Smooth muscle cell (in vitro differentiated cells): ENCODE measurements at regions not wholly inside any gene's neighbourhood (a gene's known extent, or its start where the extent isn't known, plus 50 kb on each side); places are given as distances from the start of the nearest gene placed in this dataset.

Experiments
- DNase-seq: peaks from one replicate; lab custom pipeline; 2025; ENCODE audit not compliant: unreplicated experiment; lab: John Stamatoyannopoulos, UW
- H2AFZ ChIP-seq: fragments of 200-600 bp; sonication (generic); 2 replicates; pipeline ENCODE4 v1.6.0; 2016; ENCODE audit warnings: antibody characterized with exemption, low read depth, mild to moderate bottlenecking
- H3F3A ChIP-seq: fragments of 200-600 bp; sonication (generic); 2 replicates; pipeline ENCODE4 v1.6.0; 2017; ENCODE audit warnings: antibody characterized with exemption, low read depth
- H3K27ac ChIP-seq: fragments of 200-600 bp; sonication (generic); 2 replicates; pipeline ENCODE4 v1.5.1; 2016; ENCODE audit warnings: low read depth, mild to moderate bottlenecking
- H3K27me3 ChIP-seq: fragments of 200-600 bp; sonication (generic); 2 replicates; pipeline ENCODE4 v1.6.1; 2016; ENCODE audit warnings: low read depth, mild to moderate bottlenecking
- H3K36me3 ChIP-seq: fragments of 200-600 bp; sonication (generic); 2 replicates; pipeline ENCODE4 v1.5.1; 2016; ENCODE audit warnings: low read depth
- H3K4me1 ChIP-seq: fragments of 200-600 bp; sonication (generic); 2 replicates; pipeline ENCODE4 v1.5.1; 2016; ENCODE audit warnings: low read depth
- H3K4me2 ChIP-seq: fragments of 200-600 bp; sonication (generic); 2 replicates; pipeline ENCODE4 v1.6.0; 2016; ENCODE audit warnings: mild to moderate bottlenecking
- H3K4me3 ChIP-seq: fragments of 200-600 bp; sonication (generic); 2 replicates; pipeline ENCODE4 v1.5.1; 2016; ENCODE audit warnings: mild to moderate bottlenecking
- H3K79me2 ChIP-seq: fragments of 200-600 bp; sonication (generic); 2 replicates; pipeline ENCODE4 v1.6.0; 2016; ENCODE audit warnings: low read depth, mild to moderate bottlenecking
- H3K9ac ChIP-seq: fragments of 200-600 bp; sonication (generic); 2 replicates; pipeline ENCODE4 v1.6.0; 2016; ENCODE audit warnings: low read depth
- H3K9me3 ChIP-seq: fragments of 200-600 bp; sonication (generic); replicated peaks from 2 replicates; pipeline ENCODE4 v1.5.1; 2016; ENCODE audit warnings: low read depth
- H4K20me1 ChIP-seq: fragments of 200-600 bp; sonication (generic); 2 replicates; pipeline ENCODE4 v1.6.0; 2016; ENCODE audit warnings: low read depth
- CTCF ChIP-seq: fragments of 200-600 bp; sonication (generic); IDR thresholded peaks from 2 replicates; pipeline ENCODE4 v1.5.1; 2017; ENCODE audit warnings: borderline replicate concordance, mild to moderate bottlenecking, antibody characterized with exemption; ENCODE audit not compliant: insufficient read depth, poor library complexity, severe bottlenecking
- WGBS: methylation state at CpG from one replicate; pipeline ENCODE4 v1.1.7; 2016; ENCODE audit warnings: low lambda C conversion rate; 5-methylcytosine and 5-hydroxymethylcytosine counted together

GRCh38 chr4:33226133-33226532, 2506.0 kb downstream of the PCDH7 start:
- Histone ChIP-seq H3K36me3 (no peaks in the 10 kb centered on the region), H3K4me3 (no peak overlapping the region), H4K20me1 (no peaks in the 10 kb centered on the region), H3K4me2 (no peak overlapping the region), H3K27ac (no peak overlapping the region), H3F3A (no peaks in the 10 kb centered on the region), H3K9me3 (no peaks in the 10 kb centered on the region), H3K4me1 (no peaks in the 10 kb centered on the region), H3K9ac (no peak overlapping the region), H3K79me2 (no peaks in the 10 kb centered on the region), H2AFZ (no peak overlapping the region), H3K27me3 (no peaks in the 10 kb centered on the region)
- TF ChIP-seq CTCF: no peak
- WGBS: 92% methylated on average over 2 of the region's 2 CpGs
- no peak for DNase-seq

GRCh38 chr4:33226783-33227182, 2506.6 kb downstream of the PCDH7 start:
- no peak overlapping the region for H2AFZ ChIP-seq
- no peaks in the 10 kb centered on the region for H3K9me3 ChIP-seq
- H3K27me3 ChIP-seq: no peaks in the 10 kb centered on the region
- no peak for TF ChIP-seq CTCF
- H3K9ac ChIP-seq: no peak overlapping the region
- no peak overlapping the region for H3K4me2 ChIP-seq
- 90% methylated on average over 1 of the region's 1 CpG for WGBS
- no peaks in the 10 kb centered on the region for H4K20me1 ChIP-seq
- H3K36me3 ChIP-seq: no peaks in the 10 kb centered on the region
- H3K79me2 ChIP-seq: no peaks in the 10 kb centered on the region
- H3K4me1 ChIP-seq: no peaks in the 10 kb centered on the region
- no peak for DNase-seq
- no peak overlapping the region for H3K4me3 ChIP-seq
- no peak overlapping the region for H3K27ac ChIP-seq
- no peaks in the 10 kb centered on the region for H3F3A ChIP-seq

- no peak overlapping the region for H3K4me2 ChIP-seq
- DNase-seq: no peak
- no peak overlapping the region for H3K27ac ChIP-seq
- H3K9ac ChIP-seq: no peak overlapping the region
- no peaks in the 10 kb centered on the region for H3K4me1 ChIP-seq
- H3F3A ChIP-seq: no peaks in the 10 kb centered on the region
- no peak for TF ChIP-seq CTCF
- no peak overlapping the region for H2AFZ ChIP-seq
- no peak overlapping the region for H3K4me3 ChIP-seq
- H3K36me3 ChIP-seq: no peaks in the 10 kb centered on the region
- H3K9me3 ChIP-seq: no peaks in the 10 kb centered on the region
- no peaks in the 10 kb centered on the region for H3K27me3 ChIP-seq
- H4K20me1 ChIP-seq: no peaks in the 10 kb centered on the region
- 82% methylated on average over 10 of the region's 10 CpGs for WGBS
- H3K79me2 ChIP-seq: no peaks in the 10 kb centered on the region
Measured at GRCh38 chr4:33255094-33255493, 2534.9 kb downstream of the PCDH7 start.

GRCh38 chr4:33255507-33255906, 2535.3 kb downstream of the PCDH7 start:
- Histone ChIP-seq H3K4me1 (no peaks in the 10 kb centered on the region), H3K4me2 (no peak overlapping the region), H3K9ac (no peak overlapping the region), H3F3A (no peaks in the 10 kb centered on the region), H2AFZ (no peak overlapping the region), H4K20me1 (no peaks in the 10 kb centered on the region), H3K9me3 (no peaks in the 10 kb centered on the region), H3K79me2 (no peaks in the 10 kb centered on the region), H3K36me3 (no peaks in the 10 kb centered on the region), H3K27me3 (no peaks in the 10 kb centered on the region), H3K4me3 (no peak overlapping the region), H3K27ac (no peak overlapping the region)
- DNase-seq: no peak
- no peak for TF ChIP-seq CTCF
- 76% methylated on average over 6 of the region's 6 CpGs for WGBS
